ENCODE measurements at regions not wholly inside any gene's neighbourhood (a gene's known extent, or its start where the extent isn't known, plus 50 kb on each side); places are given as distances from the start of the nearest gene placed in this dataset.

DNA sequence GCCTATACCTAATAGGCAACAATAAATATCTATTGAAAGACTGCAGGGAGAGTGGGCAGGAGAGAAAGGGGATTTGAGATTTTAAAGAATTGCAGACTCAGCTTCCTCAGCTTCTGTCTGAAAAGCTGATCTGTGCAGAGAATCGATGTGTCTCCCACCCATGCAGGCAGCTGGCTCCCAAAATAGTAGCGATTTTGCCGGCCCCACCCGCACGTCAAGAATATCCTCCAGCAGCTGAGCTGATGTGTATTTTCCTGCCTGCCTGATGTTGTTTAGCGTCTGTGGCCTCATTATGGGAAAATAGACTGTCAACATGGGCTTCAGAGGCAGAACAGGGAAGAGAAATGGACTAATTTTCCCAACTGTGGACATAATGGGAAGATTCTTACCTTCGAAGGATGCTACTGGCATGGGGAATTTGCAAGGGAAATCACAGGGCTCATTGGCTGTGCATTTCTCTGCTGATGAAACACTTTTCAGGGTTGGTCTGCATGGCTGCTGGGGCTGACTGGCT is 699.8 kb downstream of the PTPRU start:
- Histone ChIP-seq H2AFZ (ENCODE audit: low read length) (no peak overlapping the region), H4K20me1 (ENCODE audit: insufficient read depth, low read length) (no peaks in the 10 kb centered on the region), H3K27ac (ENCODE audit: extremely low read length, insufficient read depth, low read length) (no peak overlapping the region), H3K4me3 (replicated peaks in 1 of 3; ENCODE audit: insufficient read depth in 1 of 3, low read depth in 2 of 3, low read length in 3 of 3) (no peak overlapping the region), H3K79me2 (ENCODE audit: insufficient read depth, low read length) (no peaks in the 10 kb centered on the region), H3K9ac (ENCODE audit: insufficient read depth, low read depth, low read length) (no peak overlapping the region), H3K4me1 (ENCODE audit: insufficient read depth, low read length) (no peaks in the 10 kb centered on the region), H3K36me3 (replicated peaks in 1 of 2; ENCODE audit: control insufficient read depth in 1 of 2, insufficient read depth in 2 of 2, low read length in 2 of 2) (no peaks in the 10 kb centered on the region), H3K9me3 (ENCODE audit: low read length) (no peaks in the 10 kb centered on the region), H3K4me2 (ENCODE audit: low read depth, low read length) (no peak overlapping the region), H3K27me3 (ENCODE audit: control insufficient read depth in 1 of 2, insufficient read depth in 2 of 2, low read length in 2 of 2) (peaks cover 0 to 22% of the 10 kb centered on the region in 2 experiments; a peak in 2 of 5 replicates)
- in situ Hi-C loops (cut with HindIII; ENCODE audit: extremely low pct_ligation_motif_present, low pct_unique_long_range_greater_than_20kb) (no loop called here), intact Hi-C loops (cut with micrococcal nuclease; ENCODE audit: unreplicated experiment) (no loop called here)
- WGBS (ENCODE audit: low lambda C conversion rate): 34% methylated on average over 7 of the region's 7 CpGs
- ChIA-PET CTCF (ENCODE audit: low intra/inter-chr PET ratio, low total read pairs) (no interaction called here), POLR2A (no interaction called here)
- TF ChIP-seq MAFK (conservative IDR thresholded peaks at IDR 0.05 in 1 of 2, IDR thresholded peaks at IDR 0.05 in 1 of 2; ENCODE audit: low read length in 2 of 2) (0 out of 4 replicates have a peak, but pooled peaks of 1 of the 2 experiments have one; percentile 3), ZNF446 (CRISPR knock-in tag; IDR thresholded peaks at IDR 0.05) (no peak), FOSL1 (CRISPR knock-in tag; IDR thresholded peaks at IDR 0.05; ENCODE audit: borderline replicate concordance) (no peak), EED (CRISPR knock-in tag; IDR thresholded peaks at IDR 0.05) (no peak), ZFYVE20 (CRISPR knock-in tag; IDR thresholded peaks at IDR 0.05; ENCODE audit: borderline replicate concordance, low read depth) (no peak), IRF9 (CRISPR knock-in tag; IDR thresholded peaks at IDR 0.05; ENCODE audit: borderline replicate concordance) (no peak)
- TF ChIP-seq, protein P1, sequence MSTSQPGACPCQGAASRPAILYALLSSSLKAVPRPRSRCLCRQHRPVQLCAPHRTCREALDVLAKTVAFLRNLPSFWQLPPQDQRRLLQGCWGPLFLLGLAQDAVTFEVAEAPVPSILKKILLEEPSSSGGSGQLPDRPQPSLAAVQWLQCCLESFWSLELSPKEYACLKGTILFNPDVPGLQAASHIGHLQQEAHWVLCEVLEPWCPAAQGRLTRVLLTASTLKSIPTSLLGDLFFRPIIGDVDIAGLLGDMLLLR (CRISPR knock-in tag; IDR thresholded peaks at IDR 0.05): no peak
- no peak for DNase-seq (ENCODE audit: low spot score)
- ATAC-seq: no peak
- BruUV-seq (replicated peaks): no TSS peak
- no peak for FAIRE-seq
